ENCODE measurements at regions not wholly inside any gene's neighbourhood (a gene's known extent, or its start where the extent isn't known, plus 50 kb on each side); places are given as distances from the start of the nearest gene placed in this dataset.

GRCh38 chr7:54813398-54813797, 54.4 kb upstream of the SEC61G start:
- no peak for TF ChIP-seq YY1 (IDR thresholded peaks at IDR 0.05; ENCODE audit: low read depth)

GRCh38 chr7:54814401-54814800, 55.4 kb upstream of the SEC61G start:
- no peak for TF ChIP-seq TCF12 (IDR thresholded peaks at IDR 0.05; ENCODE audit: low read depth)
- TF ChIP-seq FOXM1 (IDR thresholded peaks at IDR 0.05; ENCODE audit: borderline replicate concordance, low read depth), result no peak
- no peak for TF ChIP-seq EP300 (IDR thresholded peaks at IDR 0.05; ENCODE audit: borderline replicate concordance)
- TF ChIP-seq CEBPB (IDR thresholded peaks at IDR 0.05), result no peak
- no peak for TF ChIP-seq NFIC (IDR thresholded peaks at IDR 0.05)
- TF ChIP-seq USF1 (IDR thresholded peaks at IDR 0.05), result no peak
- no peak for TF ChIP-seq EGR1 (IDR thresholded peaks at IDR 0.05)
- no peak for TF ChIP-seq TAF1 (IDR thresholded peaks at IDR 0.05; ENCODE audit: low read depth)
- TF ChIP-seq ZBTB7A (IDR thresholded peaks at IDR 0.05; ENCODE audit: low read depth), result no peak
- TF ChIP-seq YY1 (IDR thresholded peaks at IDR 0.05; ENCODE audit: low read depth), result no peak
- TF ChIP-seq TEAD4 (IDR thresholded peaks at IDR 0.05), result no peak
- TF ChIP-seq RAD21 (IDR thresholded peaks at IDR 0.05; ENCODE audit: low read depth), result no peak
- no peak for TF ChIP-seq MAX (IDR thresholded peaks at IDR 0.05)
- no peak for TF ChIP-seq REST (IDR thresholded peaks at IDR 0.05; ENCODE audit: low read depth)
- no peak for TF ChIP-seq CREB1 (IDR thresholded peaks at IDR 0.05; ENCODE audit: low read depth)

- TF ChIP-seq FOXM1 (IDR thresholded peaks at IDR 0.05; ENCODE audit: borderline replicate concordance, low read depth) (no peak), NFIC (IDR thresholded peaks at IDR 0.05) (no peak), ZBTB7A (IDR thresholded peaks at IDR 0.05; ENCODE audit: low read depth) (no peak), CEBPB (IDR thresholded peaks at IDR 0.05) (no peak), TEAD4 (IDR thresholded peaks at IDR 0.05) (no peak), EP300 (IDR thresholded peaks at IDR 0.05; ENCODE audit: borderline replicate concordance) (no peak), TCF12 (IDR thresholded peaks at IDR 0.05; ENCODE audit: low read depth) (no peak), REST (IDR thresholded peaks at IDR 0.05; ENCODE audit: low read depth) (no peak), TAF1 (IDR thresholded peaks at IDR 0.05; ENCODE audit: low read depth) (no peak)
Measured at GRCh38 chr7:54817152-54817551, 58.1 kb upstream of the SEC61G start.

- TF ChIP-seq YY1 (IDR thresholded peaks at IDR 0.05; ENCODE audit: low read depth), result no peak
Measured at GRCh38 chr7:54823776-54824175, 64.8 kb upstream of the SEC61G start.

- no peak for TF ChIP-seq REST (IDR thresholded peaks at IDR 0.05; ENCODE audit: low read depth)
- TF ChIP-seq TEAD4 (IDR thresholded peaks at IDR 0.05), result no peak
- TF ChIP-seq CEBPB (IDR thresholded peaks at IDR 0.05), result no peak
- TF ChIP-seq TAF1 (IDR thresholded peaks at IDR 0.05; ENCODE audit: low read depth), result no peak
Measured at GRCh38 chr7:54824655-54825054, 65.6 kb upstream of the SEC61G start.

GRCh38 chr7:54825368-54825767, 66.4 kb upstream of the SEC61G start:
- TF ChIP-seq TAF1 (IDR thresholded peaks at IDR 0.05; ENCODE audit: low read depth) (no peak), EGR1 (IDR thresholded peaks at IDR 0.05) (no peak), USF1 (IDR thresholded peaks at IDR 0.05) (no peak), TEAD4 (IDR thresholded peaks at IDR 0.05) (no peak), YY1 (IDR thresholded peaks at IDR 0.05; ENCODE audit: low read depth) (no peak), FOXM1 (IDR thresholded peaks at IDR 0.05; ENCODE audit: borderline replicate concordance, low read depth) (no peak)
